GM12873 (cell line): ENCODE measurements at regions not wholly inside any gene's neighbourhood (a gene's known extent, or its start where the extent isn't known, plus 50 kb on each side); places are given as distances from the start of the nearest gene placed in this dataset.

Source experiments
- CTCF ChIP-seq: IDR thresholded peaks from 2 replicates; pipeline ENCODE4 v1.5.1; 2012; ENCODE audit warnings: low read depth, mild to moderate bottlenecking, moderate library complexity, low read length, control low read depth; ENCODE audit not compliant: insufficient read depth; ENCODE audit errors: missing control alignments

GRCh38 chr18:22026889-22027288, 142.5 kb upstream of the GATA6 start:
- no peak for TF ChIP-seq CTCF

GRCh38 chr18:22031611-22032010, 137.8 kb upstream of the GATA6 start:
- no peak for TF ChIP-seq CTCF

GRCh38 chr18:22032392-22032961, 136.9 kb upstream of the GATA6 start:
- no peak for TF ChIP-seq CTCF

GRCh38 chr18:22033085-22033484, 136.3 kb upstream of the GATA6 start:
- TF ChIP-seq CTCF: no peak

DNA sequence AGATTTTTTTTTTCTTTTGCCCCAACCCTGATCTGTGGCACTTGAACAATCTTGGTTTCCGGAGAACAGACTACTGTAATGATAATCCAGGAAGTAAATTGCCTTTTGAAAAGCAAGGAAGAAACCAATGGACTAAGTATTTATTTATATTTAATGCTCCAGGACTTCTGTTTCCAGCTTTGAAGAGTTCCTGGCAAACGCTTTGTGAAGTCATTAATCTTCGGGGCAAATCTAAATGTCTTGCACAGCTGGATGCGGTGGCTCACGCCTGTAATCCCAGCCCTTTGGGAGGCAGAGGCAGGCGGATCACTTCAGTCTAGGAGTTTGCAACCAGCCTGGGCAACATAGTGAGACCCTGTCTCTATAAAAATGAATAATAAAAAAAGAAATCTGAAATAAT, 135.1 kb upstream of the GATA6 start:
- TF ChIP-seq CTCF: no peak

DNA sequence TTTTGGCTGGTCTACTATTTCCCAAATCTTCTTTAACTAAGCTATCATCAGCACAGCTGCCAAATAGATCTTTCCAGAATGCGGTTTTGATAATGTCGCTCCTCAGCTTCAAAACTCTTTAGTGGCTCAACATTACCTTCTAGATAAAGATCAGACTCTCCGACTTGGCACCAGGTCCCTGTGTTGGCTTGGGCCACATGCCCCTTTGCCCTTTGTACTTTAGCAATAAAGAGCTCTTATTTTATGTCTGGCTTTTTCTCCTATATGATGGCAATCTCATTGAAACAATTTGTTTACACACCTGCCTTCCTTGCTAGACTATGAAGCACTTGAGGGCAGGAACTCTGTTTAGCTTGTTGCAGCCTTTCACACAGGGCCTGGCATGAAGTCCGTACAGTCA, 128.9 kb upstream of the GATA6 start:
- no peak for TF ChIP-seq CTCF

- no peak for TF ChIP-seq CTCF
Measured at GRCh38 chr18:22043837-22044236, 125.6 kb upstream of the GATA6 start.
